GM19324 (cell line): ENCODE measurements at regions not wholly inside any gene's neighbourhood (a gene's known extent, or its start where the extent isn't known, plus 50 kb on each side); places are given as distances from the start of the nearest gene placed in this dataset.

ENCODE experiments used
- ATAC-seq: cut with Tn5 transposase; IDR thresholded peaks from one replicate; pipeline ENCODE4 v1.9.1; 2021; ENCODE audit warnings: mild to moderate bottlenecking, moderate library complexity; ENCODE audit not compliant: unreplicated experiment, low FRiP score

GRCh38 chr6:150710236-150710635 lies 110.6 kb downstream of the PLEKHG1 start:
- ATAC-seq: no peak

DNA sequence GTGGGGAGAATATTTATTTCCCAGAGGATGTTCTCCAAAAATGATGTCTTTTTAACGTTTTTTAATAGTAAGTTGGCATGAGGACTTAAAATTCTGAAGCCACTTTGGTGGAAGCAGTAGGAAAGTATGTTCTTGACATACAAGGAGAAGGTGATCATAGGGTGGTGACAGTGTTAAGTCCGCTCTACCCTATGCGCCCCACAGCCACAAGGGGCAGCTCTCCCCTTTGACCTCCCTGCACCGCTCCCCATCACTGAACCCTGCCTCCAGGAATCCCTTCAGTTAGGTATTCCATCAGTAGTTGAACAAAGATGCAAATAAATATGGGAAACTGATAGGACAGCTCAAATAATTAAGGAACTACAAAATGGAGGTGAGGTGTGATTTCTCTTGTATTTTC lies 111.4 kb downstream of the PLEKHG1 start:
- ATAC-seq: no peak

DNA sequence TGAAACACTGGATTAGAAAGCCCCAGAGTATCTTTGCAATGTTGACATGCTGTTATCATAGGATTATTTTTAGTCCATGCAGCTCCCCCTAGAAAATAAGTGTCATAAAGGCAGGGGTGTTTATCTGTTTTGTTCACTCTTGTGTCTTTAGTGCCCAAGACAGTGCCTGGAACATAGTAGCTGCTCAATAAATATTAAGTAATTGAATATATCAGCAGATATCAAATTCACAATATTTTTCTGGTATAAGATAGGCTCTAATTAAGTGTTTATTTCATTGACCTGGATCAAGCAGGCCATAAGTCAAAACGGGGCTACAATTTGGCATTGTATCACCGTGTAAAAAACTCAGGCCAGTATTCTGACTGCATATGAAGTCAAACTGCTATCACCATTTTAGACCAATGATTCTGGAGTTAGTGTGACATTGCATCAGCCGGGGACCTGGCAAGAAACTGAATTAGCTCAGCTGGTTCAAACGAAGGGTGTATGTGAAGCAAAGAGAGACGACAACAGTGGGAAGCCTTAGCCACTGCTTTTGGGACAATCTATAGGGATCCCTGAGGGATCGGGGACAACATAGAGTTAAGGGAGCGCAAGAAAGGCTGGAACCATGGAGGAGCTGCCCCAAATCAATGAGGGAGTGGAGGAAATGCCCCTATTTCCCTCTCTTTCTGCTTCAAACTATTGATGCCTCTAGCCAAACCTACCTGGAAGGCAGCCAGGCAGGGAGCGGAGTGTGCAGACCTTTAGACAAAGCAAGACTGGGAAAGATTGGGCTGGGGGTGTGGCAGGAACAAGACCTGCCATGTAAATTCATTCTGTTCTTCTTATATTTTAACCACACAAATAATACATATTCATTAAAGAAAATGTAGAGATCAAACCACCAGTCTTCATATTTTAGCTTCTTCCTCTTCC lies 112.2 kb downstream of the PLEKHG1 start:
- no peak for ATAC-seq

DNA sequence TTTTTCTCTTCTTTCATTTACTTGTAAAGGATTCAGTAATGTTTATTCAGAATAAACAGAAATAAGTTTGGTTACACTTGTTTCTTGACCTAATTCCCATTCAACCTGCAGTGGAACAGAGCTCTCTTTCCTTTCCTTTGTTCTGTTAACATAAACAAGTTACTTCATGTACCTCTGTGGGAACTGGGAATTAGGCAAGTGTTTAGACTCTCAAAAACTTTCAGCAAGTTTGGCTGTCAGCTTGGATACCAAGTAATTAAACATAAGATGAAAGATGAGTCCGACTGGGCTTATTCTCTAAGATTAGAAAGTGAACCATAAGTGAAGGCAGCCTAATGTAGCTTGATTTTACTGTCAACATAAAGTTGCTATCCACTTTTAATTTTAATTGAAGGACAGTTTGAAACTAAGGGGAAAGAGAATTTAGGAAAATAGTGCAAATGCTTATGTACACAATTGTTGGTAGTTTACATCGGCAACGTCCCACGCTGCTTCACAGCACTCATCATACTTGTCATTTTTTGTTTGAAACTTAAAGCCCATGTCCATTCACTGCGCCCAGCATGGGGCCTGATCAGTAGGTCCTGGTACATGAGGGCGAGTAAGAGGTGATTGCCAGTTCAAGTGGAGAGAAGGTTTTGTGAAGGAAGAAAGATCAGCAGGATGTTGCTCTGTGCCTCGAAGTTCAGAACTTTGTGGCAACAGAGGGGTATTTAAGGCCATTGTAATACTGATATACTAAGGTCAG lies 113.0 kb downstream of the PLEKHG1 start:
- no peak for ATAC-seq

DNA sequence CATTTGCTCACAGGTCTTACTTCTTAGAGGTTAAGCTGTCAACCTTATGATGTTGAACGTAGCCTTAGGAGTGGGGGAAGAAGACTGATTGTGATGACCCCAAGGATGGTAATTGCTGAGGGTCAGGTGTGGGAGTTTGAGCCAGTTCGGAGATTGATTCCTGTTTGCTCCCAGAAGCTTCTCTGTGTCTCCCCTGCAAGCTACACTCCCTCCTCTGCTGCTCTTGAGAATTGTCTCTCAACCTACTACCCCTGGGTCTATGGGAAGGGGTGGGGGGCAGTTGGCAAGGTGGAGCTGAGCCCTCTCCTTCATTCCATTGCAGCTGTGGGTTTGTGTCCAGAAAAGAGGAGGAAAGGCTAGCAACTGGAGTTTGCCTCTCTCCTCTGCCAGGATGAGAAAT lies 113.8 kb downstream of the PLEKHG1 start:
- ATAC-seq: no peak

DNA sequence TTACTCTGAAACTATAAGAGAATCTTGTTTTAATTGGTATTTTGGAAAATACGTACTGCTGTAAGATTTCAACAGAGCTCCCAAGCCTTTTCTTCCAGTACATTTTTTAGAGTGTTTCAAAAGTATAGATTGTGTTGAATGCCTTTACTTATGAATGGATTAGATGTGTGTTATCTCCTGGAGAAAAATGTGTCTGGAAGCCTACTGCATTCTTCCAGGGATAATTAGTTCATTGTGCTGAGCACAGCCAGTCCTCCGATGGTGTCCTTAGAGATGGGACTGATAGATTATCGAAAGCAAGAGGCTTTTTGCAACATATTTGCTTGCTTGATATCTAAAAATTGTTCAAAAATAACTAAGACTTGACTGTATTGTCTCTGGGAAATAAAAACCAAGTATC lies 114.2 kb downstream of the PLEKHG1 start:
- ATAC-seq: no peak

- ATAC-seq: no peak
Observed at GRCh38 chr6:150715133-150715532, 115.4 kb downstream of the PLEKHG1 start.

- ATAC-seq: no peak
Observed at GRCh38 chr6:150717419-150717818, 117.7 kb downstream of the PLEKHG1 start.

DNA sequence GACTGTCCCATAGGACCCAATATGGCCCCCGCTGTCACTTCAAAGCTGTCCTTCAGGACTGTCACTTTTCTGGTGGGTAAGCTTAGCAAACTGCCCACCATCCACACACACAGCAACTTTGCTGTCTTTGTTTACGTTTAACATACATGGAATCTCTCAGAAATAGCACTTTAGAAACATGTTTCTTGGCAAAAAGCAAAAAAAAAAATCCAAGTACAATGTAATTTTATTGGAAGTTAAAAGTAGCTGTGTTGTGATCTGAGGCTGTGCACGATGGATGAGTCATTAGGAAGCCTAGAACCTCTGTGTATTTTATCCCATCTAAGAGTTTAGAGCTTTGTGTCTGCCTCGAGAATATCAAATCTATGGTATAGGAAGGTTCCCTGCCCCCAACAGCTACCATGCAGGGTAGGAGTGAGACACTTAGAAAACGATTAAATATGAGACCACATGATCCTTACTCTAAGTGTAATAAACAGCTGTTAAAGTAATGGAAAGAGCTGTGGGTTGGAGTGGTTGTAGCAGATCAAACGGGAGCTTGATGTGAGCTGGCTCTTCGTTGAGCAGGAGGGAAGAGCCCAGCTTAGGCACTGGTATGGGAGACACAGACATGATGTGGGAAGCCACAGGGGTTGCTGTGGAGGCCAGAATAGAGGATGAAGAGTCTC lies 119.5 kb downstream of the PLEKHG1 start:
- no peak for ATAC-seq

DNA sequence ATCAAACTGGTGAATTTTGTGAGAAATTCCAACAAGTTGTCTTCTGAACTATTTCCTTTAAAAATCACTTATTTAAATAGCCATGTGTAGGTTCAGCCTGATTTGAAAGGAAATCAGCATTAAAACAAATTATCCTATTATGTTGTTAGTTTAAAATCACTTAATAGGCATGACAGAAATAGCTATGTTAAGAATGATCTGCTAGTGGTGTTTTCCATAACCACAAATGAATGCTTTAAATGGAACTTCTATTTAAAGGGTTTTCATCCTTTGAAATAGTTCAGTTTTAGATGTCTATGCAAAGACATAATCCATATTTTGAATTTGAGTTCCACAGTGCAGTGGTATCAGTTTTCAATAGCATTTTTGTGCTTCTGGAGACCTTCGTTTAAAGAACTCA lies 120.1 kb downstream of the PLEKHG1 start:
- ATAC-seq: no peak

GRCh38 chr6:150720774-150721233 lies 121.1 kb downstream of the PLEKHG1 start:
- peak; percentile 84 for ATAC-seq

DNA sequence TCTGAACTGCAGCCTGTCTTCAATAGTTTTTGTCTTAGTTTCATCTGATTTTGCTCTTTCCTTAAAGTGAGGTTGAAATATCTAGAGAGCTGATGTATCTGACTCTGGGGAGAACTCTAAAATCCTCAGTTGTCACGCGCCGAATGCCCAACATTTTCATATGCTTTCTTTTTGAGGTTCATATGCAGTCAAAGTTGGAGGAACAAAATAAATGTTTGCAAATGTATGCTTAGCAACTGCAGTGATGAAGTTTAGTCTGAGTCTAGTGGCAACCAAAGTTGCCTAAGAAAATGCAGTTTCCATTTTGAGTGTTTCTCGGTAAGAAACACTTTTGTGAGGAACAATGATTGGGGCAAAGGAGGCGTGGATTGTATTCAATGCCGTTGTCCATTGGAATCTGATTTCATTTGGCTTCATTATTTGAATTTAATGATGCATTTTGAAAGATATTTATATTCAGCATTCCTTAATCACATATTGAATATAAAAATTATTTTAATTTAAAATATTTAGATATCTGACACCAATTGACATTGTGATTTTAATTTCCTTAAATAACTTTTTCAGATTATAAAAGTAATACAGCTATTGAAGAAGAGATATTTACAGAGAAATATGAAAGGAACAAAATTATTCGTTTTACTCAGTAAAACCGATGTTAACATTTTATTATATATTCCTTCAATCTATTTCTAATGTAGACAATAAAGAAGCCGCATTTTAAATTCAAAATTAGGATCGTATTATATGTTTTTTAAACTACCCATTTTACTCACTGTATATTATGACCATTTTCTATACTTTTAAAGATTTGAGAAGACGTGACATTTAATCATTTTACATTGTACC lies 122.0 kb downstream of the PLEKHG1 start:
- ATAC-seq: no peak

DNA sequence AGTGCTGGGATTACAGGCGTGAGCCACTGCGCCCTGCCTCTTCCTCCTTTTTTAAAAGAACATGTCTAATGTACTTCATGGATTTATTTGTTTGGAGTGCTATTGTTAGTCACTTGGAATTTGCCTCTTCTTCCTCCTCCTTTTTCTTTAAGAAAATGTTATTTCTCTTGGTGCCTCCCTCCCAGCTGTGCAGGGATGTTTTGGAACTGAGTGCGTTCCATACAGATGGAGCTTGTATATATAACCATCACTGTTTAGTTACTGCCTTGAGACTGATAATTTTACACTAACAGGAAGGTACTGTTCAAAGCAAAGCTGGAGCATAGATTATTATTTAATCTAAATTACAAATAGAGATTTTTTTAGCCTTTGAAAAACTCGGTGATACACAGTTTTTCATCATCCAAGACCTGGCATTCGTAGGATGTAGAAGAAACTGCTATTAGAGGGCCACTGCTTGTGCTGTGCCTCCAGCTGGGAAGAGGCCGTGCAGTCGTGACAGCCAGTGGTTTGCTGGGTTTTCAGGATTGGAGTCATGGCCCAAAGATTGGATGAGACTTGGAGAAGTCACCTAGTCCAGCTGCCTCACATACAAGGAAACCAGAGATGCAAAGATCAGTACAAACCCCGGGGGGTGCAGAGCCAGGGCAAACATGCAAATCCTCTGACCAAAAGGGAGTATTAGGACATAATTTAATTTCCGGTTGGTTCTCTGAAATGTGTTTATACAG lies 123.1 kb downstream of the PLEKHG1 start:
- ATAC-seq: no peak

DNA sequence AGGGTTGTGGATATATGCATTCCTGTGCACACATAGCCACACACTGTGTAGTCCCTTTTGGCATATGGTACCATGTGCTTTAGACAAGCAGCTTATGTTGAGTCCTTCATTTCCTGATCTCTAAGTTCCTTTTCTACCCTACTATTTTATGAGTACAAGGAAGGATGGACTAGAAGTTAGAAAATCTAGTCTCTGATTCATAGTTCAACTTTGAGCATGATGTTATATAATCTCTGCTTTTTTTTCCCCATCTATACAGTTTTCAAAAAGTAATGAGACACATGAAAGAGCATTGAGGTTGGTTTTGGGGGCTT lies 123.6 kb downstream of the PLEKHG1 start:
- ATAC-seq: no peak

- no peak for ATAC-seq
Observed at GRCh38 chr6:150723857-150724256, 124.2 kb downstream of the PLEKHG1 start.

DNA sequence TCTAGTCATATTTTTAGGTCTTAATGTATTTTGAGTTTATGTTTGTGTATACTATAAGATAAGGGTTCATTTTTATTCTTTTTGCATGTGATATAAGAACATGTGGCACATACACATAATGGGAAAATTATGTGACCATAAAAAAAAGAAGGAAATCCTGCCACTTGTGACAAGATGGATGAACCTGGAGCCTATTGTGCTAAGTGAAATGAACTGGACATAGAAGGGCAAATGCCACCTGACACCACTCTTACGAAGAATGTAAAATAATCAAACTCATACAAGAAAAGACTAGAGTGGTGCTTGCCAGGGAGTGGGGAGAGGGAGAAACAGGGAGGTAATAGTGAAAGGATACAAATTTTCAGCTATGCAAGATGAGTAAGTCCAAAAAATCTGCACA lies 126.1 kb downstream of the PLEKHG1 start:
- ATAC-seq: no peak

DNA sequence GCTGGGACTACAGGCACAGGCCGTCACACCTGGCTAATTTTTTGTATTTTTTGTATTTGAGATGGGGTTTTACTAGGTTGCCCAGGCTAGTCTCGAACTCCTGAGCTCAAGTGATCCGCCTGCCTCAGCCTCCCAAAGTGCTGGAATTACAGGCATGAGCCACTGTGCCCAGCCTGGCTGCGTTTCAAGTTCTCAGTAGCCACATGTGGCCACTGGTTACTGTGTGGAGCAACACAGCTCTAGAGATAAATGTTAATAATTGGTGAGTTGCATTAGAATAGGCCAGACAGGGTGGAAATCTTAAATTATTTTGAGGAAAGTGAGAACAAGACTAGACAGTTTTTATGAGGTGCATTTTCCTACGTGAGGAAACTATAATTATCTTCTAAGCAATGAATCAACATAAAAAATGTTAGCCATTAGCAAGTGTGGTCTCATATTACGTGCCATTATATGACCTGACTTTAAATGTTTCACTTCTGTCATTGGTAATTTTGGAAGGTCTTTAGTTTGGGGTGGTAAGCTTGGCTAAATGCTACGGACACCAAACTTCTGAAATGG lies 129.6 kb downstream of the PLEKHG1 start:
- ATAC-seq: no peak

GRCh38 chr6:150730801-150731457 lies 131.2 kb downstream of the PLEKHG1 start:
- ATAC-seq: no peak
